Thyroid gland (tissue), 4 donors: ENCODE measurements at regions not wholly inside any gene's neighbourhood (a gene's known extent, or its start where the extent isn't known, plus 50 kb on each side); places are given as distances from the start of the nearest gene placed in this dataset.

Experiments
- POLR2A ChIP-seq, 2 donors: fragments of 450-650 bp; IDR thresholded peaks; one replicate each; pipeline ENCODE4 v1.6.1; 2017; ENCODE audit warnings: antibody characterized with exemption in 2 of 2, mild to moderate bottlenecking in 2 of 2, moderate library complexity in 1 of 2
- TF ChIP-seq, protein P1 (sequence below), 6 experiments: fragments of 200-600 bp in 3 of 6; fragments of 450-650 bp in 3 of 6; sonication (generic) in 3 of 6; IDR thresholded peaks; one replicate each; pipeline ENCODE4 v1.5.1; 2016 to 2019; ENCODE audit warnings: antibody characterized with exemption in 6 of 6, mild to moderate bottlenecking in 2 of 6, inconsistent platforms in 1 of 6, moderate library complexity in 1 of 6

DNA sequence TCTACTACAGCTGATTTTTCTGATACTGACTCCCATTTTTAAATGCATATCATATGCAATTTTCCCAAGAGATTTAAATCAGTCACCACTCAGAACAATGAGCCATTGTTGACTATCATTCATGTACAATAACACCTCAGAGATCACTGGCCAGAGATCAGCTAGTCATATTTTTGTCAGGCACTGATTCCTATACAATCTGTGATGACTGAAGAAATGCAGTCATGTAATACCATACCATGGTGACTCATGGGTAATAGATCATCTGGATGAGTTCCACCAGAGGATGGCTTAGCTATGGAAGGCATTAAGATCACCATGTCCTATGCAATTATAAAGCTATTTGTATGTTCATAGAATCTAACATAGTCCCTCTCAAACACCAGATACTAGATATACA lies 285.7 kb upstream of the DCC start:
- TF ChIP-seq, protein P1, sequence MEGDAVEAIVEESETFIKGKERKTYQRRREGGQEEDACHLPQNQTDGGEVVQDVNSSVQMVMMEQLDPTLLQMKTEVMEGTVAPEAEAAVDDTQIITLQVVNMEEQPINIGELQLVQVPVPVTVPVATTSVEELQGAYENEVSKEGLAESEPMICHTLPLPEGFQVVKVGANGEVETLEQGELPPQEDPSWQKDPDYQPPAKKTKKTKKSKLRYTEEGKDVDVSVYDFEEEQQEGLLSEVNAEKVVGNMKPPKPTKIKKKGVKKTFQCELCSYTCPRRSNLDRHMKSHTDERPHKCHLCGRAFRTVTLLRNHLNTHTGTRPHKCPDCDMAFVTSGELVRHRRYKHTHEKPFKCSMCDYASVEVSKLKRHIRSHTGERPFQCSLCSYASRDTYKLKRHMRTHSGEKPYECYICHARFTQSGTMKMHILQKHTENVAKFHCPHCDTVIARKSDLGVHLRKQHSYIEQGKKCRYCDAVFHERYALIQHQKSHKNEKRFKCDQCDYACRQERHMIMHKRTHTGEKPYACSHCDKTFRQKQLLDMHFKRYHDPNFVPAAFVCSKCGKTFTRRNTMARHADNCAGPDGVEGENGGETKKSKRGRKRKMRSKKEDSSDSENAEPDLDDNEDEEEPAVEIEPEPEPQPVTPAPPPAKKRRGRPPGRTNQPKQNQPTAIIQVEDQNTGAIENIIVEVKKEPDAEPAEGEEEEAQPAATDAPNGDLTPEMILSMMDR (IDR thresholded peaks at IDR 0.05) = no peak
- no peak for TF ChIP-seq POLR2A (IDR thresholded peaks at IDR 0.05)
